ENCODE measurements at regions not wholly inside any gene's neighbourhood (a gene's known extent, or its start where the extent isn't known, plus 50 kb on each side); places are given as distances from the start of the nearest gene placed in this dataset.
A peak's percentile ranks its signal among the peaks of the same experiment; 100 is the strongest.
"Not testable (repeated sequence)": the region's sequence is repeated elsewhere in the genome, so short reads cannot be mapped to it uniquely, and the experiment has no call there.

GRCh38 chr3:162892921-162893793 is 1396.5 kb downstream of the OTOL1 start:
- DNase-seq = no peak

GRCh38 chr3:162897291-162897690 is 1400.7 kb downstream of the OTOL1 start:
- no peak for DNase-seq

- DNase-seq = no peak
These were observed 1435.9 kb downstream of the OTOL1 start for GRCh38 chr3:162932503-162932902.

GRCh38 chr3:162933656-162934055 is 1437.0 kb downstream of the OTOL1 start:
- no peak for DNase-seq

GRCh38 chr3:162936706-162937105 is 1440.1 kb downstream of the OTOL1 start:
- no peak for DNase-seq

GRCh38 chr3:162938083-162938482 is 1441.5 kb downstream of the OTOL1 start:
- DNase-seq = no peak

GRCh38 chr3:162945626-162946025 is 1449.0 kb downstream of the OTOL1 start:
- no peak for DNase-seq

- DNase-seq = no peak
These were observed 1460.1 kb downstream of the OTOL1 start for GRCh38 chr3:162956711-162957110.

- no peak for DNase-seq
These were observed 1463.7 kb downstream of the OTOL1 start for GRCh38 chr3:162960269-162960668.

- DNase-seq = no peak
These were observed 1473.7 kb downstream of the OTOL1 start for GRCh38 chr3:162970292-162970691.

GRCh38 chr3:162971715-162972114 is 1475.1 kb downstream of the OTOL1 start:
- no peak for DNase-seq

- no peak for DNase-seq
These were observed 1476.9 kb downstream of the OTOL1 start for GRCh38 chr3:162973428-162973917.

GRCh38 chr3:162978136-162978535 is 1481.5 kb downstream of the OTOL1 start:
- peak; percentile 1 for DNase-seq

- DNase-seq = no peak
These were observed 1488.1 kb downstream of the OTOL1 start for GRCh38 chr3:162984746-162985145.

GRCh38 chr3:162987085-162987794 is 1490.6 kb downstream of the OTOL1 start:
- not testable (repeated sequence) for DNase-seq

GRCh38 chr3:162992741-162993140 is 1496.1 kb downstream of the OTOL1 start:
- DNase-seq = no peak

- no peak for DNase-seq
These were observed 1497.6 kb downstream of the OTOL1 start for GRCh38 chr3:162994165-162994564.

GRCh38 chr3:162996368-162996767 is 1499.8 kb downstream of the OTOL1 start:
- no peak for DNase-seq

- no peak for DNase-seq
These were observed 1501.6 kb downstream of the OTOL1 start for GRCh38 chr3:162998205-162998604.

GRCh38 chr3:163011596-163011995 is 1515.0 kb downstream of the OTOL1 start:
- no peak for DNase-seq

GRCh38 chr3:163016251-163016650 is 1519.6 kb downstream of the OTOL1 start:
- DNase-seq = no peak

- no peak for DNase-seq
These were observed 1521.5 kb downstream of the OTOL1 start for GRCh38 chr3:163018067-163018466.

- DNase-seq = no peak
These were observed 1522.1 kb downstream of the OTOL1 start for GRCh38 chr3:163018664-163019063.

GRCh38 chr3:163019260-163019659 is 1522.7 kb downstream of the OTOL1 start:
- no peak for DNase-seq

Data from fibroblast of skin of abdomen (primary cell).